H9 (cell line): ENCODE measurements at regions not wholly inside any gene's neighbourhood (a gene's known extent, or its start where the extent isn't known, plus 50 kb on each side); places are given as distances from the start of the nearest gene placed in this dataset.

Experiments used
- DNase-seq: peaks from one replicate; pipeline ENCODE4 v3.0.0-alpha.2; 2017
- H2AFZ ChIP-seq: one replicate; pipeline ENCODE4 v1.6.1; 2013; ENCODE audit warnings: mild to moderate bottlenecking, low read length, control low read depth, moderate library complexity
- H2AK5ac ChIP-seq: 2 replicates; pipeline ENCODE4 v1.6.1; 2013; ENCODE audit warnings: low read length, control low read depth, mixed read lengths; ENCODE audit not compliant: insufficient read length
- H2BK120ac ChIP-seq: one replicate; pipeline ENCODE4 v1.6.1; 2013; ENCODE audit warnings: low read depth, mild to moderate bottlenecking, low read length, control low read depth, inconsistent platforms; ENCODE audit not compliant: poor library complexity, severe bottlenecking
- H2BK12ac ChIP-seq: 2 replicates; pipeline ENCODE4 v1.6.1; 2013; ENCODE audit warnings: low read length, control low read depth, mixed read lengths, low read depth; ENCODE audit not compliant: insufficient read length
- H2BK15ac ChIP-seq: 2 replicates; pipeline ENCODE4 v1.6.1; 2013; ENCODE audit warnings: low read depth, low read length, control low read depth
- H2BK20ac ChIP-seq: one replicate; pipeline ENCODE4 v1.6.1; 2013; ENCODE audit warnings: low read depth, mild to moderate bottlenecking, low read length, control low read depth, inconsistent platforms; ENCODE audit not compliant: poor library complexity, severe bottlenecking
- H2BK5ac ChIP-seq: 2 replicates; pipeline ENCODE4 v1.6.1; 2013; ENCODE audit warnings: low read length, control low read depth, mixed read lengths; ENCODE audit not compliant: insufficient read length
- H3K14ac ChIP-seq: 2 replicates; pipeline ENCODE4 v1.6.1; 2013; ENCODE audit warnings: low read length, control low read depth; ENCODE audit not compliant: insufficient read depth
- H3K18ac ChIP-seq: 2 replicates; pipeline ENCODE4 v1.6.1; 2013; ENCODE audit warnings: low read depth, mild to moderate bottlenecking, mixed read lengths, low read length, control low read depth; ENCODE audit not compliant: insufficient read length
- H3K23ac ChIP-seq: 2 replicates; pipeline ENCODE4 v1.6.1; 2013; ENCODE audit warnings: low read length, control low read depth, mixed read lengths, low read depth; ENCODE audit not compliant: insufficient read length
- H3K23me2 ChIP-seq: 2 replicates; pipeline ENCODE4 v1.6.1; 2013; ENCODE audit warnings: low read depth, mild to moderate bottlenecking, mixed read lengths, low read length, control low read depth; ENCODE audit not compliant: insufficient read length, poor library complexity, severe bottlenecking
- H3K27ac ChIP-seq: 2 replicates; pipeline ENCODE4 v1.5.1; 2013; ENCODE audit warnings: low read length, control low read depth, mixed read lengths, low read depth; ENCODE audit not compliant: insufficient read length
- H3K27me3 ChIP-seq: 2 replicates; pipeline ENCODE4 v1.6.1; 2013; ENCODE audit warnings: low read length, control low read depth, inconsistent platforms; ENCODE audit not compliant: insufficient read depth
- H3K4ac ChIP-seq: 2 replicates; pipeline ENCODE4 v1.6.1; 2013; ENCODE audit warnings: low read depth, mild to moderate bottlenecking, control low read depth, inconsistent platforms, low read length, moderate library complexity
- H3K4me1 ChIP-seq: 2 replicates; pipeline ENCODE4 v1.6.1; 2013; ENCODE audit warnings: low read length, control low read depth, inconsistent platforms; ENCODE audit not compliant: insufficient read depth
- H3K4me2 ChIP-seq: 2 replicates; pipeline ENCODE4 v1.6.1; 2013; ENCODE audit warnings: low read length, control low read depth, mixed read lengths; ENCODE audit not compliant: insufficient read length, insufficient read depth
- H3K56ac ChIP-seq: 2 replicates; pipeline ENCODE4 v1.6.1; 2013; ENCODE audit warnings: low read depth, mild to moderate bottlenecking, mixed read lengths, low read length, control low read depth; ENCODE audit not compliant: insufficient read length
- H3K79me1 ChIP-seq: 2 replicates; pipeline ENCODE4 v1.6.1; 2013; ENCODE audit warnings: low read depth, mild to moderate bottlenecking, moderate library complexity, low read length, control low read depth, inconsistent platforms; ENCODE audit not compliant: insufficient read depth, poor library complexity, severe bottlenecking
- H3K79me2 ChIP-seq: 2 replicates; pipeline ENCODE4 v1.6.1; 2013; ENCODE audit warnings: low read length, control low read depth, inconsistent platforms; ENCODE audit not compliant: insufficient read depth
- H3K9ac ChIP-seq: 2 replicates; pipeline ENCODE4 v1.6.1; 2013; ENCODE audit warnings: low read length, control low read depth, mixed read lengths; ENCODE audit not compliant: insufficient read length; ENCODE audit errors: extremely low read depth
- H3K9me3 ChIP-seq: one replicate; pipeline ENCODE4 v1.6.1; 2013; ENCODE audit warnings: low read depth, low read length, inconsistent platforms; ENCODE audit not compliant: control insufficient read depth
- H3T11ph ChIP-seq: one replicate; pipeline ENCODE4 v1.6.1; 2013; ENCODE audit warnings: mild to moderate bottlenecking, low read length, control low read depth, inconsistent platforms
- H4K20me1 ChIP-seq: one replicate; pipeline ENCODE4 v1.6.1; 2013; ENCODE audit not compliant: control insufficient read depth, insufficient read length, insufficient read depth
- H4K5ac ChIP-seq: 2 replicates; pipeline ENCODE4 v1.6.1; 2013; ENCODE audit warnings: low read depth, mild to moderate bottlenecking, mixed read lengths, low read length, control low read depth; ENCODE audit not compliant: insufficient read length
- H4K8ac ChIP-seq: replicated peaks from 2 replicates; pipeline ENCODE4 v1.6.1; 2013; ENCODE audit warnings: low read length, control low read depth, mixed read lengths, low read depth; ENCODE audit not compliant: insufficient read length
- H4K91ac ChIP-seq: 2 replicates; pipeline ENCODE4 v1.6.1; 2013; ENCODE audit warnings: low read depth, mild to moderate bottlenecking, moderate library complexity, mixed read lengths, low read length, control low read depth; ENCODE audit not compliant: insufficient read length
- H3K27ac Mint-ChIP-seq, 3 experiments: 2 replicates in 2 of 3; 3 replicates in 1 of 3; pipeline ENCODE4 v1.8.0; 2020 to 2021; ENCODE audit warnings: mixed read lengths in 3 of 3, mild to moderate bottlenecking in 1 of 3, moderate library complexity in 1 of 3
- H3K27me3 Mint-ChIP-seq: 2 replicates; pipeline ENCODE4 v1.8.0; 2021; ENCODE audit warnings: low read depth, mild to moderate bottlenecking, moderate library complexity, mixed read lengths
- H3K36me3 Mint-ChIP-seq, 3 experiments: 2 replicates in 2 of 3; 3 replicates in 1 of 3; pipeline ENCODE4 v1.8.0; 2020 to 2021; ENCODE audit warnings: low read depth in 3 of 3, mixed read lengths in 3 of 3; ENCODE audit not compliant: insufficient read depth in 1 of 3
- H3K4me1 Mint-ChIP-seq, 2 experiments: 2 replicates each; pipeline ENCODE4 v1.8.0; 2020; ENCODE audit warnings: mixed read lengths in 2 of 2
- H3K4me3 Mint-ChIP-seq, 2 experiments: 2 replicates in 1 of 2; 3 replicates in 1 of 2; pipeline ENCODE4 v1.8.0; 2020 to 2021; ENCODE audit warnings: mild to moderate bottlenecking in 2 of 2, mixed read lengths in 2 of 2, moderate library complexity in 1 of 2
- H3K9me3 Mint-ChIP-seq, 2 experiments: 2 replicates in 1 of 2; 3 replicates in 1 of 2; pipeline ENCODE4 v1.8.0; 2020; ENCODE audit warnings: mild to moderate bottlenecking in 2 of 2, mixed read lengths in 2 of 2, moderate library complexity in 1 of 2
- WGBS: extraction: QIAGEN DNeasy Blood & Tissue Kit; methylation state at CpG from one replicate; pipeline ENCODE4 v1.1.7; 2013; ENCODE audit warnings: missing lambda C conversion rate, low lambda C conversion rate, mixed read lengths; ENCODE audit not compliant: insufficient read length; ENCODE audit errors: extremely low coverage; 5-methylcytosine and 5-hydroxymethylcytosine counted together
- TF ChIP-seq, protein P1 (sequence below): fragments of 200-600 bp; sonication (generic); conservative IDR thresholded peaks from 3 replicates; pipeline ENCODE4 v1.8.0; 2021; ENCODE audit warnings: antibody characterized with exemption, mild to moderate bottlenecking

DNA sequence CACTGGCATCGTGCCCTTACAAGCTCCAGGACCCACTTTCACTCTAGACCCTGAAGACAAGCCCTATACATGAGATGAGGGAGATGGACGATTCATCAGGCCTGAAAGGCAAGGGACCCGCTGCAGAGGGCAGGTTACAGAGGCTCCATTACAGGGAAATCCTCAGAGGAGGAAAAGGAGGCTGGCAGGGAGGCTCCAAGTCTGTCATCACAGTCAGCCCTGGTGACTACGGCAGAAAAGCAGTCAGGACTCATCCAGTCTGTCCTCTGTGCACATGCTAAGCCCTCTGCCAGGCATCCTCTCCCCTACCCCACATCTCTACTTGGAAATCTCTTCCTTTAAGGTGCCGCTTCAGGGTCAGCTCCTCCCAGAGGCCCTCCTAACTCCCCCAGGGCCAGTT lies 197.7 kb upstream of the CDH5 start:
- DNase-seq = no peak
- no peak overlapping the region for H3T11ph ChIP-seq
- H2AK5ac ChIP-seq = no peak overlapping the region
- Mint-ChIP-seq H3K4me1 (peaks cover 0 to 4% of the 10 kb centered on the region in 2 experiments; a peak in 1 of 4 replicates), H3K36me3 (no peaks in the 10 kb centered on the region; a peak in 1 of 7 replicates), H3K27ac (no peak overlapping the region), H3K9me3 (peaks cover 3 to 5% of the 10 kb centered on the region in 2 experiments; a peak in 2 of 5 replicates), H3K27me3 (peaks cover 12% of the 10 kb centered on the region), H3K4me3 (no peak overlapping the region)
- H4K91ac ChIP-seq = no peak overlapping the region
- no peak overlapping the region for H2BK12ac ChIP-seq
- H4K8ac ChIP-seq = no peak overlapping the region
- H3K18ac ChIP-seq = no peak overlapping the region
- H3K9me3 ChIP-seq = no peaks in the 10 kb centered on the region
- H3K56ac ChIP-seq = no peak overlapping the region
- H3K9ac ChIP-seq = no peak overlapping the region
- TF ChIP-seq, protein P1, sequence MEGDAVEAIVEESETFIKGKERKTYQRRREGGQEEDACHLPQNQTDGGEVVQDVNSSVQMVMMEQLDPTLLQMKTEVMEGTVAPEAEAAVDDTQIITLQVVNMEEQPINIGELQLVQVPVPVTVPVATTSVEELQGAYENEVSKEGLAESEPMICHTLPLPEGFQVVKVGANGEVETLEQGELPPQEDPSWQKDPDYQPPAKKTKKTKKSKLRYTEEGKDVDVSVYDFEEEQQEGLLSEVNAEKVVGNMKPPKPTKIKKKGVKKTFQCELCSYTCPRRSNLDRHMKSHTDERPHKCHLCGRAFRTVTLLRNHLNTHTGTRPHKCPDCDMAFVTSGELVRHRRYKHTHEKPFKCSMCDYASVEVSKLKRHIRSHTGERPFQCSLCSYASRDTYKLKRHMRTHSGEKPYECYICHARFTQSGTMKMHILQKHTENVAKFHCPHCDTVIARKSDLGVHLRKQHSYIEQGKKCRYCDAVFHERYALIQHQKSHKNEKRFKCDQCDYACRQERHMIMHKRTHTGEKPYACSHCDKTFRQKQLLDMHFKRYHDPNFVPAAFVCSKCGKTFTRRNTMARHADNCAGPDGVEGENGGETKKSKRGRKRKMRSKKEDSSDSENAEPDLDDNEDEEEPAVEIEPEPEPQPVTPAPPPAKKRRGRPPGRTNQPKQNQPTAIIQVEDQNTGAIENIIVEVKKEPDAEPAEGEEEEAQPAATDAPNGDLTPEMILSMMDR = no peak
- H4K20me1 ChIP-seq = no peaks in the 10 kb centered on the region
- no peak overlapping the region for H3K23ac ChIP-seq
- H3K4ac ChIP-seq = no peak overlapping the region
- H3K23me2 ChIP-seq = no peaks in the 10 kb centered on the region
- no peaks in the 10 kb centered on the region for H3K27me3 ChIP-seq
- no peak overlapping the region for H2BK20ac ChIP-seq
- no peak overlapping the region for H4K5ac ChIP-seq
- no peak overlapping the region for H3K27ac ChIP-seq
- WGBS = no CpG with 5 or more reads among the region's 5 CpGs
- no peak overlapping the region for H2AFZ ChIP-seq
- H3K79me2 ChIP-seq = no peaks in the 10 kb centered on the region
- no peak overlapping the region for H3K14ac ChIP-seq
- no peak overlapping the region for H3K4me2 ChIP-seq
- no peak overlapping the region for H2BK15ac ChIP-seq
- H2BK5ac ChIP-seq = no peak overlapping the region
- H3K79me1 ChIP-seq = no peaks in the 10 kb centered on the region
- no peaks in the 10 kb centered on the region for H3K4me1 ChIP-seq
- no peak overlapping the region for H2BK120ac ChIP-seq
